HCT116 (cell line): ENCODE measurements at regions not wholly inside any gene's neighbourhood (a gene's known extent, or its start where the extent isn't known, plus 50 kb on each side); places are given as distances from the start of the nearest gene placed in this dataset.

ENCODE experiments used
- ATAC-seq: fragments of 200-7000 bp; cut with Tn5 transposase; 2 replicates; pipeline ENCODE4 v1.9.1; 2020; ENCODE audit warnings: mild to moderate bottlenecking, moderate library complexity
- BruUV-seq: library from RNA; stranded (reverse); fragments of 400-500 nt; replicated peaks from 2 replicates; lab custom pipeline; 2021; lab: Mats Ljungman, UMichigan
- CTCF ChIA-PET: fragments of 300-600 bp; sonication (Branson Sonifier 250); formaldehyde crosslinking; loops from one replicate; lab custom pipeline; 2021; ENCODE audit warnings: antibody characterized with exemption; lab: Charles Lee
- POLR2A ChIA-PET: fragments of 300-600, 350-600 bp; sonication (Branson Sonifier 250); formaldehyde crosslinking; loops from one replicate; lab custom pipeline; 2021; ENCODE audit warnings: antibody characterized with exemption; lab: Charles Lee
- RAD21 ChIA-PET, 2 experiments: fragments of 300-600 bp; sonication (Branson Sonifier 250); formaldehyde crosslinking; loops; one replicate each; lab custom pipeline; 2023; ENCODE audit warnings: low total read pairs in 2 of 2; ENCODE audit not compliant: uncharacterized antibody in 2 of 2, unreplicated experiment in 2 of 2, low non-redundant PET in 1 of 2; lab: Charles Lee
- DNase-seq: peaks from one replicate; pipeline ENCODE4 v3.0.0-alpha.2; 2010; ENCODE audit warnings: low read depth, low spot score
- H2AFZ ChIP-seq: fragments of 200-600 bp; shearing (Covaris generic), sonication (generic); 2 replicates; pipeline ENCODE4 v1.6.1; 2017; ENCODE audit warnings: low read depth, mixed run types, mixed read lengths, antibody characterized with exemption, low read length; ENCODE audit not compliant: poor library complexity, severe bottlenecking
- H3K27ac ChIP-seq: 2 replicates; pipeline ENCODE4 v1.5.1; 2012; ENCODE audit warnings: low read depth, low read length
- H3K27me3 ChIP-seq: fragments of 200-600 bp; sonication (generic); 2 replicates; pipeline ENCODE4 v1.6.1; 2016; ENCODE audit warnings: mixed run types, low read length, mixed read lengths; ENCODE audit not compliant: insufficient read depth
- H3K36me3 ChIP-seq, 2 experiments: fragments of 200-500 bp in 1 of 2; fragments of 200-600 bp in 1 of 2; sonication (Bioruptor generic) in 1 of 2; sonication (generic) in 1 of 2; 2 replicates each; pipeline versions ENCODE4 v1.5.1 to v1.6.1; 2014 to 2016; ENCODE audit warnings: low read length in 2 of 2, inconsistent platforms in 1 of 2, mixed read lengths in 1 of 2, mixed run types in 1 of 2; ENCODE audit not compliant: insufficient read depth in 2 of 2, control insufficient read depth in 1 of 2
- H3K4me1 ChIP-seq, 2 experiments: fragments of 200-600 bp in 1 of 2; sonication (generic) in 1 of 2; 2 replicates each; pipeline versions ENCODE4 v1.5.1 to v1.6.1; 2012 to 2017; ENCODE audit warnings: low read length in 2 of 2, inconsistent platforms in 1 of 2, mild to moderate bottlenecking in 1 of 2, mixed read lengths in 1 of 2, mixed run types in 1 of 2, moderate library complexity in 1 of 2; ENCODE audit not compliant: insufficient read depth in 2 of 2, control insufficient read depth in 1 of 2
- H3K4me2 ChIP-seq: fragments of 200-600 bp; sonication (generic); 2 replicates; pipeline ENCODE4 v1.6.1; 2017; ENCODE audit warnings: mixed run types, low read length, mixed read lengths
- H3K4me3 ChIP-seq, 2 experiments: fragments of 200-600 bp in 1 of 2; sonication (generic) in 1 of 2; replicated peaks in 1 of 2; 2 replicates each; pipeline ENCODE4 v1.5.1; 2011 to 2016; ENCODE audit warnings: low read length in 2 of 2, control low read depth in 1 of 2, low read depth in 1 of 2, mild to moderate bottlenecking in 1 of 2, mixed read lengths in 1 of 2, mixed run types in 1 of 2
- H3K79me2 ChIP-seq: fragments of 200-600 bp; sonication (generic); 2 replicates; pipeline ENCODE4 v1.6.1; 2017; ENCODE audit warnings: mild to moderate bottlenecking, mixed run types, low read length, moderate library complexity, mixed read lengths; ENCODE audit not compliant: insufficient read depth
- H3K9ac ChIP-seq: fragments of 200-600 bp; sonication (generic); 2 replicates; pipeline ENCODE4 v1.6.1; 2016; ENCODE audit warnings: low read length, mixed read lengths
- H3K9me2 ChIP-seq: fragments of 200-600 bp; sonication (generic), shearing (Covaris generic); 2 replicates; pipeline ENCODE4 v1.6.1; 2017; ENCODE audit warnings: mixed run types, mild to moderate bottlenecking, moderate library complexity; ENCODE audit not compliant: insufficient read depth
- H3K9me3 ChIP-seq, 2 experiments: fragments of 200-500 bp in 1 of 2; fragments of 200-600 bp in 1 of 2; sonication (Bioruptor generic) in 1 of 2; sonication (generic) in 1 of 2; 2 replicates each; pipeline ENCODE4 v1.6.1; 2014 to 2017; ENCODE audit warnings: low read length in 2 of 2, mixed read lengths in 2 of 2, inconsistent platforms in 1 of 2, low read depth in 1 of 2, mild to moderate bottlenecking in 1 of 2, mixed run types in 1 of 2, moderate library complexity in 1 of 2; ENCODE audit not compliant: control insufficient read depth in 1 of 2, insufficient read depth in 1 of 2
- H4K20me1 ChIP-seq: fragments of 200-600 bp; sonication (generic), shearing (Covaris generic); 2 replicates; pipeline ENCODE4 v1.6.1; 2017; ENCODE audit warnings: mixed run types, mild to moderate bottlenecking, moderate library complexity; ENCODE audit not compliant: insufficient read depth
- EGR1 ChIP-seq: IDR thresholded peaks from 2 replicates; pipeline ENCODE4 v1.6.1; 2012; ENCODE audit warnings: low read depth
- ELF1 ChIP-seq: IDR thresholded peaks from 2 replicates; pipeline ENCODE4 v1.6.1; 2012; ENCODE audit warnings: low read depth, borderline replicate concordance
- FOSL1 ChIP-seq: IDR thresholded peaks from 2 replicates; pipeline ENCODE4 v1.6.1; 2012; ENCODE audit warnings: low read depth
- POLR2AphosphoS5 ChIP-seq: IDR thresholded peaks from 2 replicates; pipeline ENCODE4 v1.6.1; 2011; ENCODE audit warnings: mild to moderate bottlenecking, low read depth, low read length, moderate library complexity
- REST ChIP-seq: IDR thresholded peaks from 2 replicates; pipeline ENCODE4 v1.6.1; 2012; ENCODE audit warnings: low read depth
- SIN3A ChIP-seq: IDR thresholded peaks from 2 replicates; pipeline ENCODE4 v1.6.1; 2012; ENCODE audit warnings: low read depth
- intact Hi-C: fragments of 100-400 bp; cut with micrococcal nuclease; formaldehyde crosslinking; loops from 2 replicates; pipeline ENCODE4 v1.10.0; 2022
- TF ChIP-seq, protein P1 (sequence below), 3 experiments: fragments of 200-600 bp in 1 of 3; sonication (generic) in 1 of 3; IDR thresholded peaks in 2 of 3; conservative IDR thresholded peaks in 1 of 3; 2 replicates each; pipeline ENCODE4 v1.5.1; 2012 to 2017; ENCODE audit warnings: low read depth in 2 of 3, low read length in 2 of 3, antibody characterized with exemption in 1 of 3, borderline replicate concordance in 1 of 3, control low read depth in 1 of 3, mild to moderate bottlenecking in 1 of 3, mixed read lengths in 1 of 3, mixed run types in 1 of 3, moderate library complexity in 1 of 3; ENCODE audit not compliant: insufficient read depth in 1 of 3

- intact Hi-C loops = loop anchor here (5.0 kb wide), 2 partner anchors 42 to 223 kb away; no protein-coding TSS in a partner anchor
- Histone ChIP-seq H3K4me2 (no peak overlapping the region), H3K4me1 (no peaks in the 10 kb centered on the region), H3K79me2 (no peaks in the 10 kb centered on the region), H3K36me3 (no peaks in the 10 kb centered on the region), H3K27ac (no peak overlapping the region), H3K9me2 (no peaks in the 10 kb centered on the region), H3K9ac (no peak overlapping the region), H3K27me3 (peaks cover 34% of the 10 kb centered on the region), H2AFZ (no peak overlapping the region), H3K9me3 (no peaks in the 10 kb centered on the region), H4K20me1 (no peaks in the 10 kb centered on the region), H3K4me3 (no peak overlapping the region)
- CTCF ChIA-PET = interaction anchor here (5.9 kb wide), 1 partner anchor 59 kb away, joined by 84 read pairs; no protein-coding TSS in a partner anchor
- RAD21 ChIA-PET = no interaction called here
- ATAC-seq (no peak), DNase-seq (no peak)
- TF ChIP-seq ELF1 (no peak), POLR2AphosphoS5 (no peak), EGR1 (no peak), REST (no peak), SIN3A (no peak), FOSL1 (no peak)
- TF ChIP-seq, protein P1, sequence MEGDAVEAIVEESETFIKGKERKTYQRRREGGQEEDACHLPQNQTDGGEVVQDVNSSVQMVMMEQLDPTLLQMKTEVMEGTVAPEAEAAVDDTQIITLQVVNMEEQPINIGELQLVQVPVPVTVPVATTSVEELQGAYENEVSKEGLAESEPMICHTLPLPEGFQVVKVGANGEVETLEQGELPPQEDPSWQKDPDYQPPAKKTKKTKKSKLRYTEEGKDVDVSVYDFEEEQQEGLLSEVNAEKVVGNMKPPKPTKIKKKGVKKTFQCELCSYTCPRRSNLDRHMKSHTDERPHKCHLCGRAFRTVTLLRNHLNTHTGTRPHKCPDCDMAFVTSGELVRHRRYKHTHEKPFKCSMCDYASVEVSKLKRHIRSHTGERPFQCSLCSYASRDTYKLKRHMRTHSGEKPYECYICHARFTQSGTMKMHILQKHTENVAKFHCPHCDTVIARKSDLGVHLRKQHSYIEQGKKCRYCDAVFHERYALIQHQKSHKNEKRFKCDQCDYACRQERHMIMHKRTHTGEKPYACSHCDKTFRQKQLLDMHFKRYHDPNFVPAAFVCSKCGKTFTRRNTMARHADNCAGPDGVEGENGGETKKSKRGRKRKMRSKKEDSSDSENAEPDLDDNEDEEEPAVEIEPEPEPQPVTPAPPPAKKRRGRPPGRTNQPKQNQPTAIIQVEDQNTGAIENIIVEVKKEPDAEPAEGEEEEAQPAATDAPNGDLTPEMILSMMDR (IDR thresholded peaks at IDR 0.05 in 2 of 3, conservative IDR thresholded peaks at IDR 0.05 in 1 of 3; ENCODE audit: borderline replicate concordance in 1 of 3, insufficient read depth in 1 of 3, low read depth in 2 of 3, low read length in 2 of 3) = no peak
- POLR2A ChIA-PET = no interaction called here
- BruUV-seq = no TSS peak
Measured at GRCh38 chr9:126559296-126559695, 54.4 kb upstream of the LMX1B start.
